Gastroesophageal sphincter (tissue), 4 donors: ENCODE measurements at regions not wholly inside any gene's neighbourhood (a gene's known extent, or its start where the extent isn't known, plus 50 kb on each side); places are given as distances from the start of the nearest gene placed in this dataset.
"Not testable (repeated sequence)": the region's sequence is repeated elsewhere in the genome, so short reads cannot be mapped to it uniquely, and the experiment has no call there.

Experiments
- ATAC-seq: fragments of 150-250 bp; one replicate; pipeline ENCODE4 v1.9.1; 2016; ENCODE audit warnings: mild to moderate bottlenecking, moderate library complexity
- H3K27ac ChIP-seq, 4 donors: fragments of 200-600 bp; sonication (generic) in 3 of 4; 1 replicate in 3 of 4; 2 replicates in 1 of 4; pipeline ENCODE4 v1.5.1; 2016 to 2019
- H3K27me3 ChIP-seq: fragments of 200-600 bp; sonication (generic); one replicate; pipeline ENCODE4 v1.5.1; 2019
- H3K36me3 ChIP-seq, 2 donors: fragments of 200-600 bp; sonication (generic); one replicate each; pipeline ENCODE4 v1.5.1; 2019; ENCODE audit warnings: control low read depth in 1 of 2
- H3K4me1 ChIP-seq, 3 donors: fragments of 200-600 bp; sonication (generic); 1 replicate in 2 of 3; 2 replicates in 1 of 3; pipeline ENCODE4 v1.5.1; 2016 to 2019; ENCODE audit warnings: control low read depth in 2 of 3
- H3K4me3 ChIP-seq, 2 donors: fragments of 200-600 bp; sonication (generic); one replicate each; pipeline ENCODE4 v1.5.1; 2019; ENCODE audit warnings: mild to moderate bottlenecking in 1 of 2, moderate library complexity in 1 of 2
- H3K9me3 ChIP-seq, 3 donors: fragments of 200-600 bp; sonication (generic); one replicate each; pipeline ENCODE4 v1.5.1; 2017 to 2019; ENCODE audit warnings: control low read depth in 2 of 3
- EP300 ChIP-seq: sonication (generic); formaldehyde crosslinking; IDR thresholded peaks from one replicate; pipeline ENCODE4 v1.6.1; 2017; ENCODE audit warnings: antibody characterized with exemption, mild to moderate bottlenecking
- POLR2A ChIP-seq, 2 donors: fragments of 450-650 bp; IDR thresholded peaks; one replicate each; pipeline ENCODE4 v1.6.1; 2017; ENCODE audit warnings: antibody characterized with exemption in 2 of 2, mild to moderate bottlenecking in 2 of 2, moderate library complexity in 1 of 2
- POLR2AphosphoS5 ChIP-seq: sonication (generic); formaldehyde crosslinking; IDR thresholded peaks from one replicate; pipeline ENCODE4 v1.6.1; 2017; ENCODE audit warnings: antibody characterized with exemption
- WGBS, 2 donors: methylation state at CpG; one replicate each; pipeline ENCODE4 v1.1.5; 2018; ENCODE audit warnings: low coverage in 1 of 2; 5-methylcytosine and 5-hydroxymethylcytosine counted together
- TF ChIP-seq, protein P1 (sequence below), 4 experiments: fragments of 200-600 bp in 2 of 4; fragments of 450-650 bp in 2 of 4; sonication (generic) in 1 of 4; IDR thresholded peaks; one replicate each; pipeline ENCODE4 v1.5.1; 2017 to 2019; ENCODE audit warnings: antibody characterized with exemption in 4 of 4, mild to moderate bottlenecking in 2 of 4, moderate library complexity in 2 of 4

DNA sequence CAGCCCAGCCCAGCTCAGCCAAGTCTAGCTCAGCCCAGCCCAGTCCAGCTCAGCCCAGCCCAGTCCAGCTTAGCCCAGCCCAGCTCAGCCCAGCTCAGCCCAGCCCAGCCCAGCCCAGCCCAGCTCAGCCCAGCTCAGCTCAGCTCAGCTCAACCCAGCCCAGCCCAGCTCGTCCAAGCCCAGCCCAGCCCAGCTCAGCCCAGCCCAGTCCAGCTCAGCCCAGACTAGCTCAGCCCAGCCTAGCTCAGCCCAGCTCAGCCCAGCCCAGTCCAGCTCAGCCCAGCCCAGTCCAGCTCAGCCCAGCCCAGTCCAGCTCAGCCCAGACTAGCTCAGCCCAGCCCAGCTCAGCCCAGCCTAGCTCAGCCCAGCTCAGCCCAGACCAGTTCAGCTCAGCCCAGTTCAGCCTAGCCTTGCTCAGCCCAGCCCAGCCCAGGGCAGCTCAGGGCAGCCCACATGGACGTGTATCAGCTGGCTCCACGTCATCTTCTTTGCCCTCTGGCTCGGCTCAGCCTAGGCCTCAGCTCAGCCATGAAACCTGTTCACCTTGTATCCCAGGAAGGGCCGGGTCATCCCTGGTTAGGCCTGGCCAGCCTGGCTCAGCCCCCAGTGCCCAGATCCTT, 185.6 kb downstream of the TMEM121 start:
- H3K4me1 ChIP-seq = no peaks in the 10 kb centered on the region
- H3K4me3 ChIP-seq = no peak overlapping the region
- no CpG with 5 or more reads among the region's 5 CpGs for WGBS, 2 donors
- H3K27me3 ChIP-seq = no peaks in the 10 kb centered on the region
- no peak overlapping the region for H3K27ac ChIP-seq
- no peak for TF ChIP-seq POLR2AphosphoS5
- TF ChIP-seq, protein P1, sequence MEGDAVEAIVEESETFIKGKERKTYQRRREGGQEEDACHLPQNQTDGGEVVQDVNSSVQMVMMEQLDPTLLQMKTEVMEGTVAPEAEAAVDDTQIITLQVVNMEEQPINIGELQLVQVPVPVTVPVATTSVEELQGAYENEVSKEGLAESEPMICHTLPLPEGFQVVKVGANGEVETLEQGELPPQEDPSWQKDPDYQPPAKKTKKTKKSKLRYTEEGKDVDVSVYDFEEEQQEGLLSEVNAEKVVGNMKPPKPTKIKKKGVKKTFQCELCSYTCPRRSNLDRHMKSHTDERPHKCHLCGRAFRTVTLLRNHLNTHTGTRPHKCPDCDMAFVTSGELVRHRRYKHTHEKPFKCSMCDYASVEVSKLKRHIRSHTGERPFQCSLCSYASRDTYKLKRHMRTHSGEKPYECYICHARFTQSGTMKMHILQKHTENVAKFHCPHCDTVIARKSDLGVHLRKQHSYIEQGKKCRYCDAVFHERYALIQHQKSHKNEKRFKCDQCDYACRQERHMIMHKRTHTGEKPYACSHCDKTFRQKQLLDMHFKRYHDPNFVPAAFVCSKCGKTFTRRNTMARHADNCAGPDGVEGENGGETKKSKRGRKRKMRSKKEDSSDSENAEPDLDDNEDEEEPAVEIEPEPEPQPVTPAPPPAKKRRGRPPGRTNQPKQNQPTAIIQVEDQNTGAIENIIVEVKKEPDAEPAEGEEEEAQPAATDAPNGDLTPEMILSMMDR (IDR thresholded peaks at IDR 0.05) = no peak
- TF ChIP-seq EP300 = no peak
- no peak for TF ChIP-seq POLR2A (IDR thresholded peaks at IDR 0.05)
- no peaks in the 10 kb centered on the region for H3K36me3 ChIP-seq
- ATAC-seq = no peak
- H3K9me3 ChIP-seq = no peaks in the 10 kb centered on the region

DNA sequence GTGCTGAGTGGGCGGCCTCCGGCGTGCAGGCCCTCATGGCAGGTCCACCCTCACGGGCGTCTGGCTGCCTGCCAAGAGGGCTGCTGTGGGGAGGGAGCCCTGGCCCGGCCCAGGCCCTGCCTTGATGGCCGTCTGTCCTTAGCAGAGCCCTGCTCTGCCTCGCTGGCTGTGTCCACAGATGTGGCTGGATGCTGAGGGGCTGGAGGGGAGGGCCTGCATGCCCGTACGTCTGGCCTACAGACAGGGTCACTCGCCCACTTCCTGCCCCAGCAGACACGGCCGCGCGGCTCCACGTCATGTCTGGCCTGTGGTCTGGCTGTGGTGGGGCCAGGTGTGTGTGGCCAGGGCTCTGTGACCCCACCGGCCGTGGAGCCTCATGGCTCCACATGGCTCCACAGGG, 186.3 kb downstream of the TMEM121 start:
- WGBS, 2 donors = no CpG with 5 or more reads among the region's 18 CpGs
- not testable (repeated sequence) for H3K4me3 ChIP-seq, H3K27me3 ChIP-seq, H3K36me3 ChIP-seq, H3K9me3 ChIP-seq, H3K27ac ChIP-seq, ATAC-seq, H3K4me1 ChIP-seq

DNA sequence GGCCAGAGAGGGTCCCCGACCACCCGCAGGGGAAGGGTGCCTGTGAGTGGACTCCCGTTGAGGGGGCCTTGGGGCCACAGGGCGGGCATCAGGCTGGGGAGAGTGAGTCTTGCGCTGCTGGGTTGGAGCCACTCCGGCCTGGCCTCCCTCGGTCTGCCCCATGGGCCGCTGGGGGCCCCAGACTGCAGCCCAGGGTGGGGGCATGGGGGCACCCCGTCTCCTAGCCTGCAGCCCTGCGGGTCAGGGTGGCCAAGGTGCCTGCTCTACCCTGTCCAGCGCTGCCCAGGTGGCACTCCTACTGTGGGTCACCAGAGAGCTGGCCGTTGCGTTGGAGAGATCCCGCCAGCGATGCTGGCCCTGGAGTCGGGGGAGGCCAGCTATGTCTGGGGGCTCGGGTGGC, 186.8 kb downstream of the TMEM121 start:
- H3K27me3 ChIP-seq, ATAC-seq, H3K4me1 ChIP-seq, H3K36me3 ChIP-seq, H3K4me3 ChIP-seq, H3K27ac ChIP-seq, H3K9me3 ChIP-seq: not testable (repeated sequence)
- WGBS, 2 donors = no CpG with 5 or more reads among the region's 17 CpGs

DNA sequence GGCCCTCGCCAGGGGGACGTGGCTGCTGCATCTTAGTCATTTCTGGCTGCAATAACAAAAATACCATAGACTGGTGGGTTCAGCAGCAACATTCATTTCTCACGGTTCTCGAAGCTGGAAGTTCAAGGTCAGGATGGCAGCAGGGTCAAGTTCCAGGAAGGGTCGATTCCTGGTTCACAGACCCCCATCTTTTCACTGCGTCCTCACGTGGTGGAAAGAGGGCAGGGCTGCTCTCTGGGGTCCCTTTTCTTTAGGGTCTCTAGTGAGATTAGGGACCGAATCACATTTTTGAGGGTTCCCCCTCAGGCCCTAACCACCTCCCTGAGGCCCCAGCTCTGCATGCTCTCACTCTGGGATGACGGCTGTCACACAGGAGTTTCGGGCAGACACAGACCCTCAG, 187.5 kb downstream of the TMEM121 start:
- WGBS, 2 donors = 63 to 91% methylated on average over 4 of the region's 10 CpGs
- H3K4me3 ChIP-seq, H3K9me3 ChIP-seq, ATAC-seq, H3K36me3 ChIP-seq, H3K27ac ChIP-seq, H3K27me3 ChIP-seq, H3K4me1 ChIP-seq: not testable (repeated sequence)

DNA sequence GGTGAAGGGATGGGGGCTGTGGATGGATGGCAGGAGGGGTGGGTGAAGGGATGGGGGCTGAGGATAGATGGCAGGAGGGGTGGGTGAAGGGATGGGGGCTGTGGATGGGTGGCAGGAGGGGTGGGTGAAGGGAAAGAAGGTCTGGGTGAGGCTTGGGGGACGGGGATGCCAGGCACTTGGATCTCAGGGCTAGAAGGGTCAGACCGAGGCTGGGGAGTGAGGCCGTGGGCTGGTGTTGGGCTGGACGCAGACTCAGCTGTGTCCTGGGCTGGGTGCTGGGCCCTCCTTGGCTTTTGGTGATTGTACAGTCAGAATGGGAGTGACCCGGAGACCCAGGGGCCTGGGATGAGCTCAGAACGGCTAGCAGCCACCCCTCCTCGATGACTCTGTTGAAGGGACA, 192.4 kb downstream of the TMEM121 start:
- not testable (repeated sequence) for H3K27ac ChIP-seq, ATAC-seq, H3K36me3 ChIP-seq, H3K9me3 ChIP-seq, H3K4me3 ChIP-seq, H3K27me3 ChIP-seq, H3K4me1 ChIP-seq
- WGBS, 2 donors = 70% methylated on average over 4 of the region's 7 CpGs; no CpG with 5 or more reads in 1 of the 2 donors

DNA sequence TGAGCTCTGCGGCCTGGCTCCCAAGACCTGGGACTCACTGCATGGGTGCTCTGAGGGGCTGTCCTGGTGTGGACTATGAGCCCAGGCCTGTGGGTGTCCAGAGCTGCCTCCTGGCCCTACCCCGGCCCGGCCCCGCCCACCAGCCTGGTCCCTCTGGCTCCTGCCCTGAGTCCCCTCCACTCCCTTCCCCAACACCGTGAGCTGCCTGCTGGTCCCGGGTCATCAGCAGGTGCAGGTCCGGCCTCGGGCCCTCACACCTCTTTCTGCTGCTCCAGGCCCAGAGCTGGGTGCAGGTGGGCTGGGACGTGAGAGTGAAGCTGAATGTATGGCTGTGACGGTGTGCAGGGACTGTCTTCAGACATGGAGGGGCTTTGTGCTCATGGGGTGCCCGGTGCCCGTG, 193.7 kb downstream of the TMEM121 start:
- no CpG with 5 or more reads among the region's 12 CpGs for WGBS, 2 donors
- ATAC-seq, H3K27ac ChIP-seq, H3K36me3 ChIP-seq, H3K4me1 ChIP-seq, H3K4me3 ChIP-seq, H3K9me3 ChIP-seq, H3K27me3 ChIP-seq: not testable (repeated sequence)

DNA sequence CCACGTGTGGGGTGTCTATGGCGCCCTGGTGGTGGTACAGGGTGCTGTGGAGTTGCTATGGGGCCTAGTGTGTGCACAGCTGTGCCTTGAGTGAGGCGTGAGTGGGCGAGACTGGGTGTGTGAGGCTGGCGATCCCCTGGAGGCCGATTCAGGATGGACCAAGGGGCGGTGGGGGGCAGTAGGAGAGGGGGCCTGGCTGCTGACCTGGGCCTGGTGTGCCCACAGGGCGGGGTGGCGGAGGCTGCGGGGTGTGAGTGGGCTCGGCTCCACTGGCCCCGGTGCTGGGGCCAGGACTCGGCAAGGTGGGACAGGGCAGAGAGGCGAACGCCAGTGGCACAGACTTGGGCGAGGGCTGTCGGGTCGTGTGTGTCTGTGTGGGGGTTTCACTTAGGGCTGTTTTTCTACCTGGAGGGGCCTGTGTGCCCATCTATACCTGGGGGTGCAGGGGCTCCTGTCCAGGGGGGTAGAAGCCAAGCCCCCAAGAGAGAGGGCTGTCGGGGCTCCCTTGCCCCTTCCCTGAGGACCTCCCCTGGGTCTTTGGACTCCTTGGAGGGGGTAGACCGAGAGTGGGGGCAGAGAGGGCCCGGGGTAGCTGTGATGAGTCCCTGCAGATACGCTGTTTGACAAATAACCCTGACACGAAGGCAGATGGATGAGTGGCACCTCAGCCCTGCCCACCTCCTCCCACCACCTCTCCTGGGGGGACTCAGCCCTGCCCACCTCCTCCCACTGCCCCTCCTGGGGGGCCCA, 194.6 kb downstream of the TMEM121 start:
- not testable (repeated sequence) for H3K4me1 ChIP-seq, H3K36me3 ChIP-seq, H3K4me3 ChIP-seq, H3K27me3 ChIP-seq, H3K27ac ChIP-seq, H3K9me3 ChIP-seq
- peak; percentile 13 for ATAC-seq
- WGBS, 2 donors = no CpG with 5 or more reads among the region's 23 CpGs

DNA sequence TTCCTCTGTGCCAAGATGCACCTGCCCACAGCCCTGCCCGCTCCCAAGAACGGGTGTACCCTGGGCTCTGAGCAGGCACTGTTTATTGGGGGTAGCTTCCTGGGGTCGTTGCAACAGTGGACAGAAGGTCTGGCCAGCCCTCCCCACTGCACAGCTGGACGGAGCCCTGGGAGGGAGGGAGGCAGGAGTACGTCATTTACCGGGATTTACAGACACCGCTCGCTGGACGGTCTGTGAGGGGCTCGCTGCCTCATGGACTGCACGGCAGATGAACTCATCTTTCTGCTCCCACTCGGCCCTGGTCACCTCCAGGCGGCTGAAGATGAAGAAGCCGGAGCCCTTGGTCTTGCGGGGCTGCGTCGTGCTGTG, 195.2 kb downstream of the TMEM121 start:
- H3K27ac ChIP-seq, H3K36me3 ChIP-seq, H3K4me3 ChIP-seq, H3K9me3 ChIP-seq, H3K4me1 ChIP-seq, ATAC-seq, H3K27me3 ChIP-seq: not testable (repeated sequence)
- WGBS, 2 donors = no CpG with 5 or more reads among the region's 17 CpGs

DNA sequence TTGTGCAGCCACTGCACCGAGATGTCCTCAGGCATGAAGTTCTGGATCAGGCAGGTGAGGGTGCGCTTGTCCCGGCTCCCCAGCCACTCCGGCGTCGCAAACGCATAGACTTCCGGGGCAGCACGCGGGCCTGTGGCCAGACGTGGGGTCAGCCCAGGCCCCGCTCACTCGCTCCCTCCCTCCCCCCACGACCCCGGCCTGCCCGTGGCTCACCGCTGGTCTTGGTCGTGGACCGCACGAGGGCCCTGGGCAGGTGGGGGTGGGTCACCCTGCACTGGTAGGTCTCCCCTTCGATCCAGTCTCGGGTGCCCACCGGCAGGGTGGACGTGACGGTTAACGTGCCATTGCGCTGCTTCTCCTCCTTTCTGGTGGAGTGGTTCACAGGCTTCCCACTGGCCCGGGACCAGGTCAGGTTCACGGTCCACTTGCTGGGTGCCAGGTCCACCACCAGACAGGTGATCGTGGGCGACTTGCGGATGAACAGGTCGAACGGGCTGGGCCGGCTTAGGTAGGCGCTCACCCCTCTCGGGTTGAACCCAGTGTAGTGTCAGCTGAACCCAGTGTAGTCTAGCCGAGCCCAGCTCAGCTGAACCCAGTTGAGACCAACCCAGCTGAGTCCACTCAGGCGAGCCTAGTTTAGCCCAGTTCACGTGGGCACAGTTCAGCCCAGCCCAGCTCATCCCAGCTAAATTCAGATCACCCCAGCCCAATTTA, 195.8 kb downstream of the TMEM121 start:
- ATAC-seq, H3K9me3 ChIP-seq, H3K27ac ChIP-seq, H3K27me3 ChIP-seq, H3K4me1 ChIP-seq, H3K4me3 ChIP-seq, H3K36me3 ChIP-seq: not testable (repeated sequence)
- WGBS, 2 donors = no CpG with 5 or more reads among the region's 40 CpGs

DNA sequence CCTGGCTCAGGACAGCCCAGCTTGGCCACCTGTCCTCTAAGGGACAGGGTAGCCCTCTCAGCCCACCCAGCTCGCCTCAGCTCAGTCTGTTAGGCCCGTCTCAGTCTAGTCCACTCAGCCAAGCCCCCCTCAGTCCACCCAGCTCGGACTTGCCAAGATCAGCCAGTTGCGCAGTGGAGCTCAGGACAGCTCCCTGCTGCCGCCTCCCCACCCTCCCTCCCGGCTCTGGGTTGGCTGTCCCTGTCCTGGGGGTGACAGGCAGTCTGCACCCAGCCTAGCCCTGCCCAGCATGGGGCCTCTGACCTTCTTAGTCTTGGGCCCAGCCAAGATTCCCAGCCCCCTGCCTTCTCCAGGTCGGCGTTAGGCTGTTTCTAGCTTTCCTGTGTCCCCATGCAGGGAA, 196.9 kb downstream of the TMEM121 start:
- H3K27ac ChIP-seq, H3K4me1 ChIP-seq, H3K27me3 ChIP-seq, H3K4me3 ChIP-seq, H3K36me3 ChIP-seq, ATAC-seq, H3K9me3 ChIP-seq: not testable (repeated sequence)
- no CpG with 5 or more reads among the region's 8 CpGs for WGBS, 2 donors

DNA sequence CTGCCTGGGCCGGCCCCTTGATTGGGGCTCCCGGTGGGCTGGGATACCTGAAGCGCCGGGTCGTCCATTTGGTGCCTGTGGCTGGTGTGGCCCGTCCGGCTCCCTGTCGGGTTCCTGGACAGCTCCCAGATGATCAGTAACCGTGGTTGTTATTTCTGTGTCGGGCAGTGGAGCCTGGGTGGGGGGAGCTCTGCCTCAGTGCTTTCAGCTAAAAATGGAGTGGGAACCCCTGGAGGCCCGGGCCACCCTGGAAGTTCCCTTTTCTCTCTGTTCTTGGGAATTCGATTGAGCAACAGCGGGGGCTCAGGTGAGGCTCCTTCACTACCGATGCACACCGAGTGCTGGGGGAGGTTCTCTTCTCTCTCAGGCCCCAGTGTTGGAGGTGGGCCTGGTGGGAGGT, 197.4 kb downstream of the TMEM121 start:
- H3K27ac ChIP-seq = not testable (repeated sequence)

DNA sequence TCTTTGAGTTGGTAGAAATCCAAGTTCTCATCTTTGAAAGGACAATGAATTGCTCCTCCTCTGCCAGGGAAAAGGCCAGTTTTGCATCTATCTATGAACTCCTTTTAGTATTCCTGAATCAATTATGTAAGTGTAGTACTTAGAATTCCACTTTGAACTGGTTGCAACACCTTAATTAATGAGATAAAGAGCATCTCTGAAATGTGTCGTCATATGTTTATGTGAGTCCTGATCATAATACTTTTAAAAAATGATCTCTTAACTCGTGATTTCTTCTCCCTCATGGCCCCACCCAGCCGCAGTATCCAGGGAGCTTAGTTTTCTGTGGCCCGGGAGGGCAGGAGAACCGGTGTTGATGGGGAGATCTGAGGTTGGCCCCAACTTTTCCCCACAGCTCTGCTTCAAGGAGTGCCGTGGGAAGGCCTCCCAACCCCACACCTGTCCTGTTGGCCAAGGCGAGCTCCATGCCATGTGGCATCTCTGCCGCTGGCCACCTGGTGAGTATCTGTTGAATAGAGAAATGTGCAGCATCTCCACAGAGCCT, 203.5 kb downstream of the TMEM121 start:
- H3K36me3 ChIP-seq, H3K4me1 ChIP-seq, H3K27ac ChIP-seq, H3K4me3 ChIP-seq, H3K9me3 ChIP-seq, H3K27me3 ChIP-seq: not testable (repeated sequence)
- ATAC-seq = peak; percentile 25
- WGBS, 2 donors = 60 to 75% methylated on average over 5 to 8 of the region's 8 CpGs

More for the DNA sequence above, 197.4 kb downstream of the TMEM121 start:
- WGBS, 2 donors = no CpG with 5 or more reads among the region's 15 CpGs
- not testable (repeated sequence) for ATAC-seq, H3K4me1 ChIP-seq, H3K9me3 ChIP-seq, H3K4me3 ChIP-seq, H3K36me3 ChIP-seq, H3K27me3 ChIP-seq
